ENCODE measurements at regions not wholly inside any gene's neighbourhood (a gene's known extent, or its start where the extent isn't known, plus 50 kb on each side); places are given as distances from the start of the nearest gene placed in this dataset.

DNA sequence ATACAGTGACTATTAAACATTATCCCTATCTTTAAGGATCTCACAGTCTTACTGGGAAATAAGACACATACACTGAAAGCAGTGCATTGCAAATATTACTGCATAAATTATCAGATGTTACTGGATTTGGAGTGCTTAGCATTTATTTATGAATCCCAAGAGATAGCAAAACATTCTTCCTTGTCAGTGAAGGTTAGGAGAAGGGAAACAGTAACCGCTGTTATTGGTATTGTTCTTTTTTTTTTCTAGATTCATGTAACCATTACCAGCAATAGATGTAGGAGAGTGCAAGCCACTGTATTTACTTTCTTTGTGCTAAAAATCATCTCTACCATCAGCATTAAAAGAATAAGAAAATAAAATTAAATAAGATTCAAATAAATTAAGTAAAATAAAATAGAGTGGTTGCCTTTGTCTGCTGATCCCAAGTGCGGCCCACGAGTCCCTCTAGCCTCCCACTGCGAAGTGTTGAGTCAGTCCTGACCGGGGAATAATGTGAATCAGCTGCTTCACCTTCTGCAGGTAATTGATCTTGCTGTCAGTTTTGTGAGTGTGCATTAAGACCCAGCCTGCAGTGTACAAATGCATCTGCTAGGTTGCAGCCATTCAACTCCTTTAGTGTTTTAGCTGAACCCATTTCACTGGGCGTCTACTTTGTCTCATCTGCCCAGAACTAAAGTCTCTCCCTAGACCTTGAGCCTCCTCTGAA is 1344.9 kb downstream of the GATA3 start:
- DNase-seq (ENCODE audit: low read depth, low spot score) (no peak), FAIRE-seq (no peak), ATAC-seq (no peak)
- CTCF ChIA-PET: no interaction called here
- BruUV-seq (replicated peaks): no TSS peak
- H4K20me1 ChIP-seq (ENCODE audit: control insufficient read depth, insufficient read depth): no peaks in the 10 kb centered on the region
- no peak overlapping the region for H3K27ac ChIP-seq (ENCODE audit: control insufficient read depth, insufficient read depth)
- intact Hi-C loops (cut with micrococcal nuclease; ENCODE audit: unreplicated experiment): no loop called here
- POLR2A ChIA-PET: no interaction called here
- TF ChIP-seq SREBF1 (IDR thresholded peaks at IDR 0.05; ENCODE audit: low read length) (no peak), CEBPB (IDR thresholded peaks at IDR 0.05; ENCODE audit: borderline replicate concordance in 1 of 2, low read depth in 2 of 2, low read length in 2 of 2) (no peak), BHLHE40 (IDR thresholded peaks at IDR 0.05; ENCODE audit: borderline replicate concordance in 1 of 2, low read depth in 2 of 2, low read length in 1 of 2) (no peak), CBX3 (IDR thresholded peaks at IDR 0.05; ENCODE audit: borderline replicate concordance, low read depth) (no peak), RFX5 (IDR thresholded peaks at IDR 0.05; ENCODE audit: low read depth, low read length) (no peak), BMI1 (IDR thresholded peaks at IDR 0.05; ENCODE audit: borderline replicate concordance) (no peak), IKZF1 (conservative IDR thresholded peaks at IDR 0.05) (no peak), SRF (IDR thresholded peaks at IDR 0.05; ENCODE audit: low read depth in 2 of 2, low read length in 2 of 2) (no peak), PAX5 (IDR thresholded peaks at IDR 0.05; ENCODE audit: borderline replicate concordance, low read depth, low read length) (no peak), MXI1 (IDR thresholded peaks at IDR 0.05; ENCODE audit: low read depth, low read length) (no peak), SREBF2 (IDR thresholded peaks at IDR 0.05; ENCODE audit: low read length) (no peak), SIX5 (IDR thresholded peaks at IDR 0.05; ENCODE audit: low read depth, low read length, severe bottlenecking) (no peak), SIN3A (IDR thresholded peaks at IDR 0.05; ENCODE audit: low read depth, low read length) (no peak), EP300 (IDR thresholded peaks at IDR 0.05; ENCODE audit: borderline replicate concordance in 1 of 2, control insufficient read depth in 1 of 2, low read depth in 2 of 2, low read length in 2 of 2) (no peak), CBFB (IDR thresholded peaks at IDR 0.05; ENCODE audit: low read depth) (no peak)
- TF ChIP-seq, protein P1, sequence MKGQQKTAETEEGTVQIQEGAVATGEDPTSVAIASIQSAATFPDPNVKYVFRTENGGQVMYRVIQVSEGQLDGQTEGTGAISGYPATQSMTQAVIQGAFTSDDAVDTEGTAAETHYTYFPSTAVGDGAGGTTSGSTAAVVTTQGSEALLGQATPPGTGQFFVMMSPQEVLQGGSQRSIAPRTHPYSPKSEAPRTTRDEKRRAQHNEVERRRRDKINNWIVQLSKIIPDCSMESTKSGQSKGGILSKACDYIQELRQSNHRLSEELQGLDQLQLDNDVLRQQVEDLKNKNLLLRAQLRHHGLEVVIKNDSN (IDR thresholded peaks at IDR 0.05; ENCODE audit: borderline replicate concordance, extremely low read length, insufficient read depth, low read depth, low read length): no peak
- TF ChIP-seq, protein P2, sequence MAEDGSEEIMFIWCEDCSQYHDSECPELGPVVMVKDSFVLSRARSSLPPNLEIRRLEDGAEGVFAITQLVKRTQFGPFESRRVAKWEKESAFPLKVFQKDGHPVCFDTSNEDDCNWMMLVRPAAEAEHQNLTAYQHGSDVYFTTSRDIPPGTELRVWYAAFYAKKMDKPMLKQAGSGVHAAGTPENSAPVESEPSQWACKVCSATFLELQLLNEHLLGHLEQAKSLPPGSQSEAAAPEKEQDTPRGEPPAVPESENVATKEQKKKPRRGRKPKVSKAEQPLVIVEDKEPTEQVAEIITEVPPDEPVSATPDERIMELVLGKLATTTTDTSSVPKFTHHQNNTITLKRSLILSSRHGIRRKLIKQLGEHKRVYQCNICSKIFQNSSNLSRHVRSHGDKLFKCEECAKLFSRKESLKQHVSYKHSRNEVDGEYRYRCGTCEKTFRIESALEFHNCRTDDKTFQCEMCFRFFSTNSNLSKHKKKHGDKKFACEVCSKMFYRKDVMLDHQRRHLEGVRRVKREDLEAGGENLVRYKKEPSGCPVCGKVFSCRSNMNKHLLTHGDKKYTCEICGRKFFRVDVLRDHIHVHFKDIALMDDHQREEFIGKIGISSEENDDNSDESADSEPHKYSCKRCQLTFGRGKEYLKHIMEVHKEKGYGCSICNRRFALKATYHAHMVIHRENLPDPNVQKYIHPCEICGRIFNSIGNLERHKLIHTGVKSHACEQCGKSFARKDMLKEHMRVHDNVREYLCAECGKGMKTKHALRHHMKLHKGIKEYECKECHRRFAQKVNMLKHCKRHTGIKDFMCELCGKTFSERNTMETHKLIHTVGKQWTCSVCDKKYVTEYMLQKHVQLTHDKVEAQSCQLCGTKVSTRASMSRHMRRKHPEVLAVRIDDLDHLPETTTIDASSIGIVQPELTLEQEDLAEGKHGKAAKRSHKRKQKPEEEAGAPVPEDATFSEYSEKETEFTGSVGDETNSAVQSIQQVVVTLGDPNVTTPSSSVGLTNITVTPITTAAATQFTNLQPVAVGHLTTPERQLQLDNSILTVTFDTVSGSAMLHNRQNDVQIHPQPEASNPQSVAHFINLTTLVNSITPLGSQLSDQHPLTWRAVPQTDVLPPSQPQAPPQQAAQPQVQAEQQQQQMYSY (CRISPR knock-in tag; IDR thresholded peaks at IDR 0.05): no peak
- TF ChIP-seq, protein P3, sequence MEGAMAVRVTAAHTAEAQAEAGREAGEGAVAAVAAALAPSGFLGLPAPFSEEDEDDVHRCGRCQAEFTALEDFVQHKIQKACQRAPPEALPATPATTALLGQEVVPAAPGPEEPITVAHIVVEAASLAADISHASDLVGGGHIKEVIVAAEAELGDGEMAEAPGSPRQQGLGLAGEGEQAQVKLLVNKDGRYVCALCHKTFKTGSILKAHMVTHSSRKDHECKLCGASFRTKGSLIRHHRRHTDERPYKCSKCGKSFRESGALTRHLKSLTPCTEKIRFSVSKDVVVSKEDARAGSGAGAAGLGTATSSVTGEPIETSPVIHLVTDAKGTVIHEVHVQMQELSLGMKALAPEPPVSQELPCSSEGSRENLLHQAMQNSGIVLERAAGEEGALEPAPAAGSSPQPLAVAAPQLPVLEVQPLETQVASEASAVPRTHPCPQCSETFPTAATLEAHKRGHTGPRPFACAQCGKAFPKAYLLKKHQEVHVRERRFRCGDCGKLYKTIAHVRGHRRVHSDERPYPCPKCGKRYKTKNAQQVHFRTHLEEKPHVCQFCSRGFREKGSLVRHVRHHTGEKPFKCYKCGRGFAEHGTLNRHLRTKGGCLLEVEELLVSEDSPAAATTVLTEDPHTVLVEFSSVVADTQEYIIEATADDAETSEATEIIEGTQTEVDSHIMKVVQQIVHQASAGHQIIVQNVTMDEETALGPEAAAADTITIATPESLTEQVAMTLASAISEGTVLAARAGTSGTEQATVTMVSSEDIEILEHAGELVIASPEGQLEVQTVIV (IDR thresholded peaks at IDR 0.05; ENCODE audit: borderline replicate concordance, partially characterized antibody): no peak
- no peaks in the 10 kb centered on the region for H3K36me3 ChIP-seq (ENCODE audit: control insufficient read depth in 2 of 2, insufficient read depth in 2 of 2, low read length in 1 of 2)
- H3K9me3 ChIP-seq (replicated peaks; ENCODE audit: control insufficient read depth, insufficient read depth, low read length): no peaks in the 10 kb centered on the region
- H3K79me2 ChIP-seq (ENCODE audit: control insufficient read depth, insufficient read depth, low read length): no peaks in the 10 kb centered on the region
- RAD21 ChIA-PET (ENCODE audit: unreplicated experiment): no interaction called here
- H3K4me2 ChIP-seq (ENCODE audit: control insufficient read depth, insufficient read depth): no peak overlapping the region
- H2AFZ ChIP-seq (ENCODE audit: control insufficient read depth, low read depth, low read length): no peak overlapping the region
- no peaks in the 10 kb centered on the region for H3K27me3 ChIP-seq (replicated peaks in 1 of 2; ENCODE audit: control insufficient read depth in 2 of 2, insufficient read depth in 2 of 2, low read length in 1 of 2)
- no peaks in the 10 kb centered on the region for H3K4me1 ChIP-seq (ENCODE audit: control insufficient read depth, insufficient read depth, low read length)
- H3K4me3 ChIP-seq: no peak overlapping the region
- 21% methylated on average over 6 of the region's 6 CpGs for WGBS (ENCODE audit: insufficient coverage, insufficient replicate concordance, low lambda C conversion rate, missing lambda C conversion rate)
- in situ Hi-C loops (cut with MboI): no loop called here
- H3K9ac ChIP-seq (ENCODE audit: control insufficient read depth, insufficient read depth, low read length): no peak overlapping the region
- SMC1A ChIA-PET (ENCODE audit: uncharacterized antibody, unreplicated experiment): no interaction called here
